K562 (cell line): ENCODE measurements at regions not wholly inside any gene's neighbourhood (a gene's known extent, or its start where the extent isn't known, plus 50 kb on each side); places are given as distances from the start of the nearest gene placed in this dataset.

Source experiments
- ATAC-seq: fragments of 200-7000 bp; cut with Tn5 transposase; 3 replicates; pipeline ENCODE4 v1.9.1; 2020; ENCODE audit warnings: moderate library complexity
- BruUV-seq: library from RNA; stranded (reverse); fragments of 400-500 nt; replicated peaks from 2 replicates; lab custom pipeline; 2021; lab: Mats Ljungman, UMichigan
- CTCF ChIA-PET: fragments of 300-600 bp; formaldehyde crosslinking; extraction: SDS; loops from one replicate; lab custom pipeline; 2021; ENCODE audit warnings: low intra/inter-chr PET ratio; lab: Yijun Ruan, JAX
- POLR2A ChIA-PET: fragments of 300-600, 350-650 bp; sonication (Branson Sonifier 250); formaldehyde crosslinking; extraction: SDS; loops from one replicate; lab custom pipeline; 2021; ENCODE audit warnings: antibody characterized with exemption, inconsistent platforms; lab: Yijun Ruan, JAX
- DNase-seq, 4 experiments: peaks; one replicate each; pipeline versions ENCODE4 v3.0.0 to v3.0.0-alpha.2; 2011 to 2018; ENCODE audit warnings: low spot score in 3 of 4, mixed read lengths in 3 of 4; ENCODE audit errors: extremely low read depth in 1 of 4
- FAIRE-seq: peaks from 2 replicates; lab custom pipeline; 2011; peaks lifted over from hg19 to GRCh38; lab: Jason Lieb, UNC
- H2AFZ ChIP-seq: 2 replicates; pipeline ENCODE4 v1.6.0; 2011; ENCODE audit warnings: low read depth, low read length, control low read depth, inconsistent platforms
- H3K27ac ChIP-seq: fragments of 200-600 bp; 3 replicates; pipeline ENCODE4 v1.8.0; 2011; ENCODE audit warnings: low read depth, mild to moderate bottlenecking, control low read depth, inconsistent platforms, low read length, moderate library complexity, mixed read lengths; ENCODE audit errors: extremely low read depth
- H3K27me3 ChIP-seq, 2 experiments: fragments of 300-600 bp in 1 of 2; 2 replicates in 1 of 2; 3 replicates in 1 of 2; pipeline versions ENCODE4 v1.6.0 to v1.8.0; 2011; ENCODE audit warnings: inconsistent platforms in 2 of 2, low read length in 2 of 2, mild to moderate bottlenecking in 1 of 2, mixed read lengths in 1 of 2, moderate library complexity in 1 of 2; ENCODE audit not compliant: control insufficient read depth in 2 of 2, insufficient read depth in 2 of 2
- H3K36me3 ChIP-seq: fragments of 300-600 bp; 3 replicates; pipeline ENCODE4 v1.8.0; 2011; ENCODE audit warnings: mild to moderate bottlenecking, low read length, inconsistent platforms; ENCODE audit not compliant: control insufficient read depth, insufficient read depth
- H3K4me1 ChIP-seq, 2 experiments: fragments of 200-600 bp in 1 of 2; replicated peaks in 1 of 2; 2 replicates in 1 of 2; 3 replicates in 1 of 2; pipeline versions ENCODE4 v1.5.1 to v1.8.0; 2011; ENCODE audit warnings: inconsistent platforms in 2 of 2, low read length in 2 of 2, mild to moderate bottlenecking in 1 of 2, mixed read lengths in 1 of 2, moderate library complexity in 1 of 2; ENCODE audit not compliant: control insufficient read depth in 2 of 2, insufficient read depth in 2 of 2
- H3K4me2 ChIP-seq: 2 replicates; pipeline ENCODE4 v1.6.1; 2011; ENCODE audit warnings: low read length, control low read depth, inconsistent platforms, mixed read lengths; ENCODE audit not compliant: insufficient read depth
- H3K4me3 ChIP-seq: fragments of 200-600 bp; sonication (generic), shearing (Covaris generic); 2 replicates; pipeline ENCODE4 v1.5.1; 2016; ENCODE audit warnings: control low read depth, inconsistent platforms
- H3K79me2 ChIP-seq: fragments of 200-600 bp; 3 replicates; pipeline ENCODE4 v1.8.0; 2011; ENCODE audit warnings: low read length, inconsistent platforms; ENCODE audit not compliant: control insufficient read depth, insufficient read depth
- H3K9ac ChIP-seq, 2 experiments: 2 replicates each; pipeline versions ENCODE4 v1.6.0 to v1.6.1; 2011; ENCODE audit warnings: low read depth in 2 of 2, low read length in 2 of 2, control low read depth in 1 of 2, inconsistent platforms in 1 of 2, mild to moderate bottlenecking in 1 of 2, mixed read lengths in 1 of 2; ENCODE audit not compliant: insufficient read depth in 1 of 2
- H3K9me1 ChIP-seq: one replicate; pipeline ENCODE4 v1.6.0; 2011; ENCODE audit warnings: inconsistent platforms, mild to moderate bottlenecking, low read length, moderate library complexity; ENCODE audit not compliant: control insufficient read depth, insufficient read depth
- H3K9me3 ChIP-seq: replicated peaks from 2 replicates; pipeline ENCODE4 v1.5.1; 2011; ENCODE audit warnings: low read depth, low read length, inconsistent platforms; ENCODE audit not compliant: control insufficient read depth, insufficient read depth
- H4K20me1 ChIP-seq: replicated peaks from 2 replicates; pipeline ENCODE4 v1.6.1; 2011; ENCODE audit warnings: low read length, inconsistent platforms, mixed read lengths; ENCODE audit not compliant: control insufficient read depth, insufficient read depth
- ATF7 ChIP-seq: fragments of 450-650 bp; IDR thresholded peaks from 2 replicates; pipeline ENCODE4 v1.7.1; 2014; ENCODE audit warnings: mild to moderate bottlenecking, moderate library complexity
- FOXM1 ChIP-seq, 2 experiments: fragments of 450-650 bp in 1 of 2; sonication (generic) in 1 of 2; formaldehyde crosslinking in 1 of 2; IDR thresholded peaks; 2 replicates each; pipeline versions ENCODE4 v1.6.1 to v1.9.0; 2017 to 2022; ENCODE audit warnings: low read depth in 2 of 2, mild to moderate bottlenecking in 2 of 2, missing genetic modification reagents in 1 of 2, moderate library complexity in 1 of 2
- MXI1 ChIP-seq: IDR thresholded peaks from 2 replicates; pipeline ENCODE4 v1.6.1; 2011; ENCODE audit warnings: low read depth, mild to moderate bottlenecking, improper control_type of control experiment, low read length
- PRPF4 ChIP-seq: fragments of 200-400 bp; formaldehyde crosslinking; IDR thresholded peaks from one replicate; pipeline ENCODE4 v1.6.1; 2017; ENCODE audit warnings: low read length, low read depth, mild to moderate bottlenecking; ENCODE audit not compliant: insufficient read depth, poor library complexity, severe bottlenecking
- RBM14 ChIP-seq: fragments of 200-400 bp; formaldehyde crosslinking; IDR thresholded peaks from 2 replicates; pipeline ENCODE4 v1.6.1; 2018; ENCODE audit warnings: low read depth, mild to moderate bottlenecking, low read length, moderate library complexity, borderline replicate concordance; ENCODE audit not compliant: insufficient read depth
- ZNF140 ChIP-seq: fragments of 250-450 bp; sonication (Bioruptor Pico); IDR thresholded peaks from 2 replicates; pipeline ENCODE4 v1.8.0; 2021; ENCODE audit warnings: moderate library complexity, mild to moderate bottlenecking, inconsistent platforms
- ZNF212 ChIP-seq: fragments of 450-650 bp; formaldehyde crosslinking; IDR thresholded peaks from 2 replicates; pipeline ENCODE4 v1.4.0; 2020; ENCODE audit warnings: mild to moderate bottlenecking
- ZNF384 ChIP-seq: IDR thresholded peaks from 2 replicates; pipeline ENCODE4 v1.6.1; 2012; ENCODE audit warnings: low read depth, low read length, improper control_type of control experiment
- ZNF41 ChIP-seq: fragments of 250-450 bp; sonication (Bioruptor Pico); conservative IDR thresholded peaks from 2 replicates; pipeline ENCODE4 v1.4.0; 2020; ENCODE audit warnings: mild to moderate bottlenecking
- ZNF778 ChIP-seq: fragments of 450-650 bp; formaldehyde crosslinking; IDR thresholded peaks from 2 replicates; pipeline ENCODE4 v1.4.0; 2020; ENCODE audit warnings: mild to moderate bottlenecking, moderate library complexity
- ZZZ3 ChIP-seq: fragments of 450-650 bp; IDR thresholded peaks from 2 replicates; pipeline ENCODE4 v1.6.1; 2016; ENCODE audit warnings: antibody characterized with exemption, mild to moderate bottlenecking, moderate library complexity
- WGBS: fragments of 100-300 bp; shearing (Covaris generic); methylation state at CpG from one replicate; pipeline ENCODE4 v1.1.6; 2016; ENCODE audit warnings: low coverage, mixed read lengths; ENCODE audit not compliant: insufficient coverage; ENCODE audit errors: missing lambda C conversion rate; 5-methylcytosine and 5-hydroxymethylcytosine counted together
- in situ Hi-C: fragments of 300-500 bp; cut with MboI; formaldehyde crosslinking; loops from 4 replicates; pipeline ENCODE4 v1.15.0; 2018; ENCODE audit warnings: inconsistent platforms, mixed read lengths
- intact Hi-C: fragments of 100-400 bp; cut with micrococcal nuclease; formaldehyde crosslinking; loops from 2 replicates; pipeline ENCODE4 v1.14.2; 2022

DNA sequence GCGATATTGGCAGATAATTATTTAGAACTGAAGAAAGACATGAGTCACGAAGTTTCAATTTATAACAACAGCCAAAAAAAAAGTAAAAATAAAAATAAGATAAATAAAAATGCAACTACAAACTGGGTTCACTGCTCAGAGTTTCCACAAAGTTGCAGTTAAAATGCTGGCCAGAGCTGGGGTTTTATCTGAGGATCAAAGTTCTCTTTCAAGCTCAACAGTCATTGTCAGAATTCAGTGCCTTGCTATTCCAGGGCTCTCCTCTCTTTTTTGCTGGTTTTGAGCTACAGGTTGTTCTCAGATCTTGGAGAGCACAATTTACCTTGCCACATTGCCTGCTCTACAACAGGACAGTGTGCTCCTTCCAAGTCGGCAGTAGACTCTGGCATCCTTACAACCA is 60.1 kb downstream of the PYDC2 start:
- no peak for ATAC-seq
- Histone ChIP-seq H3K27me3 (no peaks in the 10 kb centered on the region), H3K4me3 (no peak overlapping the region), H3K4me1 (no peaks in the 10 kb centered on the region), H4K20me1 (no peaks in the 10 kb centered on the region), H3K36me3 (0 out of 3 replicates have a peak, but pooled peaks cover 2% of the 10 kb centered on the region), H3K79me2 (no peaks in the 10 kb centered on the region), H3K9me3 (no peaks in the 10 kb centered on the region), H3K27ac (no peak overlapping the region), H3K9ac (no peak overlapping the region)
- CTCF ChIA-PET: no interaction called here
- intact Hi-C loops: no loop called here
- FAIRE-seq: no peak
- no peak for DNase-seq
- TF ChIP-seq FOXM1 (IDR thresholded peaks at IDR 0.05; ENCODE audit: low read depth) (no peak), FOXM1 (CRISPR knock-in tag; IDR thresholded peaks at IDR 0.05; ENCODE audit: low read depth) (no peak), RBM14 (no peak), ZNF41 (CRISPR knock-in tag) (no peak), PRPF4 (no peak), ZNF212 (CRISPR knock-in tag) (no peak), ZNF140 (CRISPR knock-in tag) (no peak), ZNF384 (no peak), ZZZ3 (no peak), MXI1 (no peak), ZNF778 (CRISPR knock-in tag) (no peak), ATF7 (no peak)
- TF ChIP-seq, all 486 proteins: peak for 0
- H3K9me1 ChIP-seq: no peaks in the 10 kb centered on the region
- H3K4me2 ChIP-seq: no peak overlapping the region
- no peak overlapping the region for H2AFZ ChIP-seq
- BruUV-seq: no TSS peak
- 72% methylated on average over 3 of the region's 3 CpGs for WGBS
- POLR2A ChIA-PET: interaction anchor here (0.6 kb wide), 1 partner anchor 37 kb away, joined by 3 read pairs; no protein-coding TSS in a partner anchor
- in situ Hi-C loops: no loop called here
